ENCODE measurements at regions not wholly inside any gene's neighbourhood (a gene's known extent, or its start where the extent isn't known, plus 50 kb on each side); places are given as distances from the start of the nearest gene placed in this dataset.

DNA sequence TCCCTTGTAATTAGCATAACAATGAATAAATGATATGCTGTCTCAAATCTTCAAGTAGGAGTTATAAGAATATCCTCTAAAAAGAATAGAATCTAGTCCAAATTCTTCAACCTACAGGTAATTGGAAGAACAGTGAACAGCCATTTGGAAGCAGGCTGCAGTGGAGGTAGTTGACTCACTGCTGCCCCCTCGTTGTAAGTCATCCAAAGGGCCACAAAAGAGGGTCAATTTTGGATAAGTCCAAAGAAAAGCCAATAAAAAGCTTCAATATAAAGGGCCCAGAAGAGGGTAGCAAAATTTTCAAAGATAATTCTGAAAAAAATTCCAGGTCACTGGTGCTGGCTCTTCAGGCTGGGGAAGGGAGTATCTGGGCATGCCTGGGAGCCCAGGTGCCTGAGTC is 60.8 kb upstream of the SSTR4 start:
- POLR2A ChIA-PET = no interaction called here
- CTCF ChIA-PET = interaction anchor here (0.6 kb wide), 1 partner anchor 1254 kb away, joined by 4 read pairs; no protein-coding TSS in a partner anchor

GRCh38 chr20:22977047-22977785 is 57.9 kb upstream of the SSTR4 start:
- CTCF ChIA-PET = no interaction called here
- POLR2A ChIA-PET = no interaction called here

- ChIA-PET CTCF (no interaction called here), POLR2A (no interaction called here)
These were observed 51.1 kb upstream of the SSTR4 start for GRCh38 chr20:22984008-22984407.

DNA sequence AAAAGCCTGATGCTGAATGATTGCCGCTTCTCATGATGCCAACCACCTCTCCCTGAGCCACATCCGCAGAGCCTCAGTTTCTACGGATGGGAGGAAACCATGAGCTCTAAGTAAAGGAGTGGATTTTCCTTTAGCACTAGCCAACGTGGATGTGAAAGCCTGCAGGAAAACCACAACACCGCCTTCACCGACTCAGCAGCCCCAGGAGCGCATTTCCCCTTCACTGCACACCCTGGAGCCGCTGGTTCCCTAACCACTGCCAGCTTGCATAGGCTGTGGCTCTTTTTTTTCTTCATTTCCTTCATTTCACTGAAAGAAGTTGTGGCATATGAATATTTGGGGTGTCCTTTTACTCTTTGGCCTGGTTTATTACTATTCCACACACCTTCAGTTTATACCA is 50.5 kb upstream of the SSTR4 start:
- POLR2A ChIA-PET = no interaction called here
- CTCF ChIA-PET = no interaction called here

GRCh38 chr20:22985239-22985778 is 49.8 kb upstream of the SSTR4 start:
- ChIA-PET POLR2A (no interaction called here), CTCF (no interaction called here)
